SKM-1 treated with dmso at 0.1 percent for 144 hours (cell line): ENCODE measurements at regions not wholly inside any gene's neighbourhood (a gene's known extent, or its start where the extent isn't known, plus 50 kb on each side); places are given as distances from the start of the nearest gene placed in this dataset.

Experiments used
- DNase-seq: peaks from one replicate; lab custom pipeline; 2025; ENCODE audit not compliant: unreplicated experiment; lab: John Stamatoyannopoulos, UW

- no peak for DNase-seq
Measured at GRCh38 chr2:55973673-55974072, 50.1 kb upstream of the EFEMP1 start.

GRCh38 chr2:55976681-55977080 is 53.1 kb upstream of the EFEMP1 start:
- no peak for DNase-seq

GRCh38 chr2:55985406-55985805 is 61.8 kb upstream of the EFEMP1 start:
- peak; percentile 48 for DNase-seq

- no peak for DNase-seq
Measured at GRCh38 chr2:55986001-55986400, 62.4 kb upstream of the EFEMP1 start.

GRCh38 chr2:55986700-55987440 is 63.3 kb upstream of the EFEMP1 start:
- no peak for DNase-seq

DNA sequence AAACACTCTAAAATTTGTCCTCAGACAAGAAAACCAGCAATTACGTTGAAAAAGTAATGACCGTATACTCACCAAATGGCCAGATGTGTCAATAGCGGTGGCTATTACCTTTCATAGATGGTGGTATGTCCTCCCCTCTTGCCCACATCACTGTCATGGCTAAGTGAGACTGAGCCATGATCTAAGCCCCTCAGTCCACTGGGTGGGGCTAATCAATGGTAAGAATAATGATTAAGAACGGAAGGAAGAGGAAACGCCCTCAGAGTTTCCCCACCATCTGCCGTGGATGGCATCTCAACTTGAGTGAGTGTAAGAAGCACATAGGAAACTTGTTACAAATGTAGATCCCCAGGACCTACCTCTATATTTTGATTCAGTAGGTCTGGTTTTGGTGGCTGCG is 65.8 kb upstream of the EFEMP1 start:
- no peak for DNase-seq

GRCh38 chr2:55992455-55992854 is 68.9 kb upstream of the EFEMP1 start:
- no peak for DNase-seq

DNA sequence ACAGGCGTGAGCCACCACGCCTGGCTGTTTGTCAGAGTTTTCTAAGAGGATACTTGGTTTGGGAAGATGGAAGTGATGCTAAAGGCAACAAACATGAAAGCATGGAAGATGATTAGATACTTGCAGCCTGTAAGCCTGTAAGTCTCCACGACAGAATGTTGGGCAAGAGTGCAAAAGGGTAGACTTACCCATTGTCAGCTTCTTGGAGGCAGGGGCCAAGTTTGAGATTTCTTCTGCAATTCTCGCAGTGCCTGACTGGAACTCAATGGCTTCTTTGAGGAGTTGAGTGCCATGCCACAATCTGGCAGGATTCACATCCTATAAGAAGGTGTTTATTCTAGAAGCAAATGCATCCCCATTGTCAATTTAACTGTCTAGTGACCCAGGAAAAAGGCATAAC is 70.1 kb upstream of the EFEMP1 start:
- no peak for DNase-seq

DNA sequence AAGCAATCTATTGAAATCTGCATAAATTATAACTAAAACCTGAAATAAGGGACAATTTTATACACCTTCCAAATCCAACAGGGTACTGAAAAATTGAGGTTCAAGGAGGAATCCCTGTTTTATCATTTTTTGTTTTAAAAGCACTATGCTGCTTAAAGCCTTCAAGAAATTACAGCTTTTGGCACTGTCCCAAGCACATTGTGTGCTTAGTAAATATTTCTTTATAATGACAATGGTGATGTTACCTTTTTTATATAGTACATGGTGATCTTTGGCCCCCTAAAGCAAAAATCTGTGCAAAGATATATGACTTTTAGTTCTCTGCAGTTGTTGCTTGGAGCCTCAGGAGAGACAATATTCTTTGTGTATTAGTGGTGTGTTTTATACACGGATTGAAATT is 71.6 kb upstream of the EFEMP1 start:
- no peak for DNase-seq

GRCh38 chr2:55995902-55996301 is 72.3 kb upstream of the EFEMP1 start:
- no peak for DNase-seq

GRCh38 chr2:55999231-55999630 is 75.6 kb upstream of the EFEMP1 start:
- DNase-seq, result no peak

DNA sequence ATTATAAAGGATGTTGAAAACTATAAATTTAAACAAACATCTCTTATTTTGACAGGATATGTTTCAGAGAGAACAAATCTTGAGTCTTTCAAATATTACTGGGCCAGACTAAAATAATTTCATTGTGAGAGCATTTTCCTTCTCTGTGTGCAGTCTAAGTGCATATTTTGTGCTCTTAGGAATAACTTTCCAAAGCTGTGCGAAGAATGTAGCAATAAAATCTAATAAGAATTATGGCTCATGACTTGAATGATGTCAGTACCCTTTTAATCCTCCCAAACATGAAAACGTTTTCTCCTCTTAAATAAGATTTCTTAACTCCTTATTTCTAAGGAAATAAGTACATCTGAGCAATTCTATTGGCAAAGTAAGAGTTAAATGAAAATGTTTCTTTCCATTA is 76.2 kb upstream of the EFEMP1 start:
- DNase-seq, result no peak

DNA sequence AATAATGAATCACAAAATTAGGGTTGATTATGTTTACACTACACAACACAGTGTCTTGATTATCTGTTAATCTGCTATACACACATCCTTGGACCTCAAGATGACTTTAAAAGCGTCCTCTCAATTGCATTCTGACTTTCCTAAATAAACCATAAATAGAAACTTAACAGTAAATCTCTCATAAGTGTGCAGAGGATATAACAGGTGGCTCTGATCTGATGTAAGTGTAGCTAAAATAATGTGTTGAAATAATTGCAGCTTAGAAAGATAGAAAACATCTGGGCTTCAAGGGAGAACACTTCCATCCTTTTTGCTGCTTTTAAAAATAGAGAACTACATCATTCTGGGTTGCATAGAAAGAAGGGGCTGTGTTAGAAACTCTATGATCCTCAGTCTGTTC is 78.4 kb upstream of the EFEMP1 start:
- DNase-seq, result no peak

GRCh38 chr2:56008661-56009431 is 85.3 kb upstream of the EFEMP1 start:
- no peak for DNase-seq

DNA sequence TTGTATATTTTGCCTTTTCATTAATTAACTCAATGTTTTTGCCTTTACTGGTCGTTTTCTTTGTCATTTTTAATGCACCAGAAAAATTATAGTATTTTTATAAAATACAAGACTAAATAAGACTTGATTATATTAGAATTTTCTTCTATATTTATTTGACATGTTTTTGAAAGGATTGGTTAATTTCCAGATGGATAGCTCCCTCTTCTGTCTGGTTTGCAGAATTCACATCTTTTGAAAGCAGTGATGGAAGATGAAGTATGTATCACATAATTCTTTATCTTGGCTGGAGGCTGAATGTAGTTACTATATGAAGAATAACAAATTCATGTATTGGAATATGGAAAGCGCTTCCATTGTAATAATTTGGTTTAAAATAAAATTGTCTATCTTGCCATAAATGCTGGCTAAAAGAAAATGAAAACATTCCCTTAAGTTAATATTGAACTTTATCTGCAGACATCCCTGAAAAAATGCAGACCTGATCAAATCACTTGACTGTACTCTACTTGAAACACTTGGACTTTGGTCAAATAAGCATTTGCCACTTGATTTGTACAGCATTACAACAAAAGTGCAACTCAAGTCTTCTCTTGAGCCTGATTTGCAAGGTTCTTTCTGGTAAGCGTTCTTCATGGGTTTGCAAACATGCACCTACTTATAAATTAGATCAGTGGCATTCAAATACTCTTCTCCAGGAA is 86.3 kb upstream of the EFEMP1 start:
- DNase-seq, result peak; percentile 19

DNA sequence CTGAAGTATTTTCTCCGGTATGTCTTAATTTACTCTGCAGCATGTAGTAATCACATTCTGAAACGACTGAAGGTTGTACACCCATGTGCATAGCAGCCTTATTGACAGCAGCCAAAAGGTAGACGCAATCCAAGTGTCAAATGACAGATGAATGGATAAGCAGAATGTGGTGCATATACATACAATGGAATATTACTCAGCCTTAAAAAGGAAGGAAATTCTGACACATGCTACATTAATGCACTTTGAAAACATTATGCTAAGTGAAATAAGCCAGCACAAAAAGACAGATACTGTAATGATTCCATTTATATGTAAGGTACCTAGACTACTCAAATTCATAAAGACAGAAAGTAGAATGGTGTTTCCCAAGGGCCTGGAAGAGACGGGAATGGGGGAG is 88.0 kb upstream of the EFEMP1 start:
- no peak for DNase-seq

GRCh38 chr2:56012221-56012765 is 88.7 kb upstream of the EFEMP1 start:
- no peak for DNase-seq

GRCh38 chr2:56013475-56013874 is 89.9 kb upstream of the EFEMP1 start:
- no peak for DNase-seq

GRCh38 chr2:56014046-56014730 is 90.6 kb upstream of the EFEMP1 start:
- DNase-seq, result no peak

- DNase-seq, result no peak
Measured at GRCh38 chr2:56015711-56016115, 92.1 kb upstream of the EFEMP1 start.

DNA sequence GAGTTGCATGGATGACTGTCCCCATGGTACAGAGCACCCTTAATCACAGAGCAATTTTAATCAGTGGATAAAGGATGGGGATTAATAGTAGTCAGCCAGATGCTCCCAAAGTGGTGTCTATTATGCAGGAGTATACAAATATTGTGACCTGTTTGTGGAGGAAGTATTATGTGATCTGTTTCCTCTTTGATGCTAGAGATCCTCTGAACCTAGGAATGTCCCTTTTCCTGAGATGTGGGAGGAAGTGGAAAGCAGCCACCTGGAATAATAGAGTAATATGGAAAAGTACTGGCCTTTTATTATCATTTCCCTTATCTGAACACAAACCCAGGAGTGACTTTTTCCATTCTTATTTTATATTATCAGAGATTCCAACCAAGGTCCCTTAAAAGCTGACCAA is 94.2 kb upstream of the EFEMP1 start:
- DNase-seq, result no peak
